NCI-H1105 treated with DMSO at 0.1 percent for 48 hours (cell line): ENCODE measurements at regions not wholly inside any gene's neighbourhood (a gene's known extent, or its start where the extent isn't known, plus 50 kb on each side); places are given as distances from the start of the nearest gene placed in this dataset.

ENCODE experiments used
- DNase-seq: peaks from one replicate; lab custom pipeline; 2025; lab: John Stamatoyannopoulos, UW

- DNase-seq, result no peak
These were observed 363.4 kb downstream of the CDH26 start for GRCh38 chr20:60321601-60322000.

- DNase-seq, result no peak
These were observed 368.6 kb downstream of the CDH26 start for GRCh38 chr20:60326821-60327220.

- DNase-seq, result no peak
These were observed 369.9 kb downstream of the CDH26 start for GRCh38 chr20:60327971-60328660.

- no peak for DNase-seq
These were observed 372.2 kb downstream of the CDH26 start for GRCh38 chr20:60330461-60330860.

- DNase-seq, result no peak
These were observed 373.6 kb downstream of the CDH26 start for GRCh38 chr20:60331688-60332300.

- DNase-seq, result no peak
These were observed 374.3 kb downstream of the CDH26 start for GRCh38 chr20:60332523-60332922.

- DNase-seq, result no peak
These were observed 376.7 kb downstream of the CDH26 start for GRCh38 chr20:60334911-60335310.

GRCh38 chr20:60338556-60338955 lies 380.3 kb downstream of the CDH26 start:
- no peak for DNase-seq

GRCh38 chr20:60339738-60340137 lies 381.5 kb downstream of the CDH26 start:
- no peak for DNase-seq

GRCh38 chr20:60340232-60340631 lies 382.0 kb downstream of the CDH26 start:
- no peak for DNase-seq

GRCh38 chr20:60341062-60341461 lies 382.8 kb downstream of the CDH26 start:
- DNase-seq, result no peak

- no peak for DNase-seq
These were observed 386.9 kb downstream of the CDH26 start for GRCh38 chr20:60345106-60345505.

GRCh38 chr20:60349418-60349817 lies 391.2 kb downstream of the CDH26 start:
- no peak for DNase-seq

GRCh38 chr20:60352017-60352416 lies 393.8 kb downstream of the CDH26 start:
- no peak for DNase-seq

GRCh38 chr20:60352596-60352995 lies 394.4 kb downstream of the CDH26 start:
- no peak for DNase-seq

GRCh38 chr20:60354024-60354580 lies 395.9 kb downstream of the CDH26 start:
- DNase-seq, result no peak

- no peak for DNase-seq
These were observed 399.9 kb downstream of the CDH26 start for GRCh38 chr20:60358101-60358500.

GRCh38 chr20:60359010-60359409 lies 400.8 kb downstream of the CDH26 start:
- DNase-seq, result no peak

GRCh38 chr20:60361761-60362395 lies 403.7 kb downstream of the CDH26 start:
- no peak for DNase-seq

GRCh38 chr20:60362531-60362930 lies 404.3 kb downstream of the CDH26 start:
- no peak for DNase-seq

GRCh38 chr20:60363698-60364097 lies 405.5 kb downstream of the CDH26 start:
- DNase-seq, result no peak

GRCh38 chr20:60365064-60365666 lies 406.9 kb downstream of the CDH26 start:
- DNase-seq, result no peak

- DNase-seq, result no peak
These were observed 407.7 kb downstream of the CDH26 start for GRCh38 chr20:60365882-60366281.
